B cell (primary cell): ENCODE measurements at regions not wholly inside any gene's neighbourhood (a gene's known extent, or its start where the extent isn't known, plus 50 kb on each side); places are given as distances from the start of the nearest gene placed in this dataset.
"Not testable (repeated sequence)": the region's sequence is repeated elsewhere in the genome, so short reads cannot be mapped to it uniquely, and the experiment has no call there.

Source experiments
- EZH2 ChIP-seq: IDR thresholded peaks from 2 replicates; pipeline ENCODE4 v1.6.1; 2012; ENCODE audit warnings: borderline replicate concordance, low read depth, mild to moderate bottlenecking, moderate library complexity, low read length; ENCODE audit not compliant: insufficient read depth, poor library complexity, severe bottlenecking
- TF ChIP-seq, protein P1 (sequence below): fragments of 200-600 bp; IDR thresholded peaks from one replicate; pipeline ENCODE4 v1.8.0; 2022; ENCODE audit warnings: antibody characterized with exemption, mild to moderate bottlenecking

DNA sequence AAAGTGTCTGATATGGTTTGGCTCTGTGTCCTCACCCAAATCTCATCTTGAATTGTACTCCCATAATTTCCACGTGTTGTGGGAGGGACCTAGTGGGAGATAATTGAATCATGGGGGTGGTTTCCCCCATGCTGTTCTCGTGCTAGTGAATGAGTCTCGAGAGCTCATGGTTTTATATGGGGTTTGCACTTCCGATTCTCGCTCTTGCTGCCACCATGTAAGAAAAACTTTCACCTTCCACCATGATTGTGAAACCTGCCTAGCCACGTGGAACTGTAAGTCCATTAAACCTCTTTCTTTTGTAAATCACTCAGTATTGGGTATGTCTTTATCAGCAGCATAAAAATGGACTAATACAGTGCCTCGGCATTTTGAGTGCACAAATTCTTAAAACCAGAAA lies 655.0 kb upstream of the SGCD start:
- TF ChIP-seq, protein P1, sequence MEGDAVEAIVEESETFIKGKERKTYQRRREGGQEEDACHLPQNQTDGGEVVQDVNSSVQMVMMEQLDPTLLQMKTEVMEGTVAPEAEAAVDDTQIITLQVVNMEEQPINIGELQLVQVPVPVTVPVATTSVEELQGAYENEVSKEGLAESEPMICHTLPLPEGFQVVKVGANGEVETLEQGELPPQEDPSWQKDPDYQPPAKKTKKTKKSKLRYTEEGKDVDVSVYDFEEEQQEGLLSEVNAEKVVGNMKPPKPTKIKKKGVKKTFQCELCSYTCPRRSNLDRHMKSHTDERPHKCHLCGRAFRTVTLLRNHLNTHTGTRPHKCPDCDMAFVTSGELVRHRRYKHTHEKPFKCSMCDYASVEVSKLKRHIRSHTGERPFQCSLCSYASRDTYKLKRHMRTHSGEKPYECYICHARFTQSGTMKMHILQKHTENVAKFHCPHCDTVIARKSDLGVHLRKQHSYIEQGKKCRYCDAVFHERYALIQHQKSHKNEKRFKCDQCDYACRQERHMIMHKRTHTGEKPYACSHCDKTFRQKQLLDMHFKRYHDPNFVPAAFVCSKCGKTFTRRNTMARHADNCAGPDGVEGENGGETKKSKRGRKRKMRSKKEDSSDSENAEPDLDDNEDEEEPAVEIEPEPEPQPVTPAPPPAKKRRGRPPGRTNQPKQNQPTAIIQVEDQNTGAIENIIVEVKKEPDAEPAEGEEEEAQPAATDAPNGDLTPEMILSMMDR, result not testable (repeated sequence)
- not testable (repeated sequence) for TF ChIP-seq EZH2
